BJ (cell line): ENCODE measurements at regions not wholly inside any gene's neighbourhood (a gene's known extent, or its start where the extent isn't known, plus 50 kb on each side); places are given as distances from the start of the nearest gene placed in this dataset. TPM values are rescaled to one million over a fixed set of nuclear protein-coding genes. Genes with fewer than 3 reads are reported as not detected.

Experiments used
- CTCF ChIA-PET: fragments of 350-600 bp; formaldehyde crosslinking; extraction: SDS; loops from one replicate; lab custom pipeline; 2021; ENCODE audit warnings: antibody characterized with exemption, inconsistent platforms; lab: Yijun Ruan, JAX
- POLR2A ChIA-PET: fragments of 300-600 bp; sonication (Branson Sonifier 250); formaldehyde crosslinking; extraction: SDS; loops from one replicate; lab custom pipeline; 2021; ENCODE audit warnings: antibody characterized with exemption; lab: Charles Lee
- DNase-seq: peaks from one replicate; pipeline ENCODE4 v3.0.0-alpha.2; 2011; ENCODE audit warnings: low read depth
- H3K27me3 ChIP-seq: 2 replicates; pipeline ENCODE4 v1.6.0; 2011; ENCODE audit warnings: low read length; ENCODE audit not compliant: control insufficient read depth, insufficient read depth
- H3K36me3 ChIP-seq: 2 replicates; pipeline ENCODE4 v1.5.1; 2011; ENCODE audit warnings: low read length; ENCODE audit not compliant: control insufficient read depth, insufficient read depth
- H3K4me3 ChIP-seq: 2 replicates; pipeline ENCODE4 v1.5.1; 2011; ENCODE audit warnings: low read depth, mild to moderate bottlenecking, control low read depth, low read length
- CTCF ChIP-seq: IDR thresholded peaks from 2 replicates; pipeline ENCODE4 v1.5.1; 2011; ENCODE audit warnings: low read depth, mild to moderate bottlenecking, control low read depth, inconsistent platforms, low read length, moderate library complexity; ENCODE audit not compliant: insufficient read depth
- small RNA-seq: library from RNA; depleted of rRNA; stranded (forward); fragments of <200 nt; gene quantifications from one replicate; pipeline ENCODE3, GENCODE V24; 2012; ENCODE audit warnings: low replicate concordance, low read depth; ENCODE audit not compliant: insufficient read length

- ChIA-PET POLR2A (no interaction called here), CTCF (no interaction called here)
- H3K4me3 ChIP-seq, result no peak overlapping the region
- DNase-seq, result no peak
- no peaks in the 10 kb centered on the region for H3K27me3 ChIP-seq
- no peak for TF ChIP-seq CTCF
- no peaks in the 10 kb centered on the region for H3K36me3 ChIP-seq
These were observed 57.7 kb upstream of the FERMT1 start for GRCh38 chr20:6180531-6180930.

- Histone ChIP-seq H3K4me3 (no peak overlapping the region), H3K36me3 (no peaks in the 10 kb centered on the region), H3K27me3 (no peaks in the 10 kb centered on the region)
- ChIA-PET POLR2A (no interaction called here), CTCF (no interaction called here)
- no peak for DNase-seq
- peak; percentile 36 for TF ChIP-seq CTCF
These were observed 55.7 kb upstream of the FERMT1 start for GRCh38 chr20:6178537-6178936.

- CTCF ChIA-PET, result no interaction called here
These were observed 50.7 kb upstream of the FERMT1 start for GRCh38 chr20:6173481-6173880.

More at GRCh38 chr20:6173481-6173880, 50.7 kb upstream of the FERMT1 start:
- no peak overlapping the region for H3K4me3 ChIP-seq
- DNase-seq, result no peak
- no peak for TF ChIP-seq CTCF
- no peaks in the 10 kb centered on the region for H3K36me3 ChIP-seq
- H3K27me3 ChIP-seq, result no peaks in the 10 kb centered on the region
- POLR2A ChIA-PET, result no interaction called here

Small RNA genes in the stretch of these regions (small RNA-seq; reads per million reads assigned to genes)
- not detected for gene AL109618.2
